ENCODE measurements at regions not wholly inside any gene's neighbourhood (a gene's known extent, or its start where the extent isn't known, plus 50 kb on each side); places are given as distances from the start of the nearest gene placed in this dataset.

DNA sequence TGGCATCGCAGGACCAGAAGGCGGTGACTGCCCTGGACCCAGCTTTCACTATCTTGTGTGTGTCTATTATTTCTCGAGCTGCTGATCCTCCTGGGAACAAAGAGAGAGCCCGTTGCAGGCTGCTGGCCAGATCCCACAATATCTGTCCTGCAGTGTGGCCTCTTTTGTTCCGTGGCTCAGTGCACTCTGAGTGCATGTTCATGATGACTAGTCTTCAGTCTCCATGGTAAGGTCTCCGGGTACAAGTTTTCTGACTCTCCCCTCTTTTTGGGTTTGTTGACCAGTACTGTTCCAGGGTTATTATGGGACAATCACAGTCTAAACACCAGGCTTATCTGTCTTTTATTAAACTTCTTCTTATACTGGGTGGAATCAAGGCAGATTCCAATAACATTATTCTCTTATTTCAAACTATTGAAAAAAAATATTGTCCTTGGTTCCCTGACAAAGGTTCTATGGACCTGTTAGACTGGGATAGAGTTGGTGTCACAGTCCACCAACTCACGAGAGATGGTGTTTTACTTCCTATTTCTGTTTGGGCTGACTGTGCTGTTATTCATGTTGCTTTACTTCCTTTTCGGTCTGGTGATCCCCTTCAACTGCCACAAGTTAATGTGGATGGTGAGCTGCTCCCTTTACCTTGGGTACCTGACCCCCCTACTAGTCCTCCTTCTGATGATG lies 192.9 kb upstream of the ALG10B start:
- no peak for TF ChIP-seq CTCF (conservative IDR thresholded peaks at IDR 0.05)
- peaks cover 8 to 41% (median 21%) of the 10 kb centered on the region in 3 experiments; a peak in 6 of 7 replicates for H3K36me3 Mint-ChIP-seq (ENCODE audit: insufficient read depth in 1 of 3, low read depth in 3 of 3)
- no peaks in the 10 kb centered on the region for H3K4me1 ChIP-seq (ENCODE audit: insufficient read depth, low read length)
- H2BK12ac ChIP-seq (ENCODE audit: insufficient read length, low read depth, low read length) = no peak overlapping the region
- H3K79me2 ChIP-seq (ENCODE audit: insufficient read depth, low read length) = no peaks in the 10 kb centered on the region
- no peaks in the 10 kb centered on the region for H3K23me2 ChIP-seq (ENCODE audit: insufficient read length, low read depth, low read length, poor library complexity, severe bottlenecking)
- H2BK120ac ChIP-seq (ENCODE audit: low read depth, low read length, poor library complexity, severe bottlenecking) = no peak overlapping the region
- H3K9me3 Mint-ChIP-seq = peaks cover 90% of the 10 kb centered on the region in 2 experiments
- no peak overlapping the region for H4K8ac ChIP-seq (replicated peaks; ENCODE audit: insufficient read length, low read depth, low read length)
- peaks cover 81% of the 10 kb centered on the region for H3K9me3 ChIP-seq (ENCODE audit: control insufficient read depth, low read depth, low read length)
- H3K4me1 Mint-ChIP-seq = no peaks in the 10 kb centered on the region
- no peak overlapping the region for H3K27ac ChIP-seq (ENCODE audit: insufficient read length, low read depth, low read length)
- no peak overlapping the region for H2BK5ac ChIP-seq (ENCODE audit: insufficient read length, low read length)
- no peak overlapping the region for H3K23ac ChIP-seq (ENCODE audit: insufficient read length, low read depth, low read length)
- no peak overlapping the region for H4K5ac ChIP-seq (ENCODE audit: insufficient read length, low read depth, low read length)
- no peak overlapping the region for H3T11ph ChIP-seq (ENCODE audit: low read length)
- H3K4me2 ChIP-seq (ENCODE audit: insufficient read depth, insufficient read length, low read length) = no peak overlapping the region
- no peak overlapping the region for H3K14ac ChIP-seq (ENCODE audit: insufficient read depth, low read length)
- H3K56ac ChIP-seq (ENCODE audit: insufficient read length, low read depth, low read length) = no peak overlapping the region
- H3K18ac ChIP-seq (ENCODE audit: insufficient read length, low read depth, low read length) = no peak overlapping the region
- H4K20me1 ChIP-seq (ENCODE audit: control insufficient read depth, insufficient read depth, insufficient read length) = no peaks in the 10 kb centered on the region
- H3K4ac ChIP-seq (ENCODE audit: low read depth, low read length) = no peak overlapping the region
- H3K79me1 ChIP-seq (ENCODE audit: insufficient read depth, low read depth, low read length, poor library complexity, severe bottlenecking) = no peaks in the 10 kb centered on the region
- no peaks in the 10 kb centered on the region for H3K27me3 ChIP-seq (ENCODE audit: insufficient read depth, low read length)
- no peak overlapping the region for H3K27ac Mint-ChIP-seq
- H2AFZ ChIP-seq (ENCODE audit: low read length) = no peak overlapping the region
- H2BK15ac ChIP-seq (ENCODE audit: low read depth, low read length) = no peak overlapping the region
- H2BK20ac ChIP-seq (ENCODE audit: low read depth, low read length, poor library complexity, severe bottlenecking) = no peak overlapping the region
- no peak for DNase-seq
- WGBS (ENCODE audit: extremely low coverage, insufficient read length, low lambda C conversion rate) = no CpG with 5 or more reads among the region's 8 CpGs
- no peak overlapping the region for H3K9ac ChIP-seq (ENCODE audit: extremely low read depth, insufficient read length, low read length)
- H4K91ac ChIP-seq (ENCODE audit: insufficient read length, low read depth, low read length) = no peak overlapping the region
- H3K4me3 Mint-ChIP-seq = no peak overlapping the region
- H2AK5ac ChIP-seq (ENCODE audit: insufficient read length, low read length) = no peak overlapping the region
- no peaks in the 10 kb centered on the region; the same call in 1 of the 2 replicates for H3K27me3 Mint-ChIP-seq (ENCODE audit: low read depth)
